NCI-H2171 treated with DMSO at 0.1 percent for 48 hours (cell line): ENCODE measurements at regions not wholly inside any gene's neighbourhood (a gene's known extent, or its start where the extent isn't known, plus 50 kb on each side); places are given as distances from the start of the nearest gene placed in this dataset.

ENCODE experiments used
- DNase-seq: peaks from one replicate; lab custom pipeline; 2025; lab: John Stamatoyannopoulos, UW

DNA sequence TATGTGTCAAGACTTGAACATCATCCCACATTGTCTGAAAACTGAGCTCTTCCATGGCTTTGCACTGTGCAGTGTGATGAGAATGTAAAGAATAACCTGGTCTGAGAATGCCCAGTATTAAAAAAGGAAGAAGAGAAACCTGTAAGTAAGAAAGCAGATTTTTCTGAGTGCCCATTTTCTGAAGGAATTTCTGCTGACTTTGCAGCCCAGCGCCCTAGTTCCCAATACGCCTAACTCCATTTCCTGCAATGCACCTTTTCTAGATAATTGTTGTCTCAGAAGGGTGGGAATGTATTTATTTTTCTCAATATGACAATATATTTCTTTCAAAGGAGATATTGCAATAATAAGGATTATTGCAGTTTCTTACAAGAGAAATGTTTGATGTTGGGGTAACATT lies 231.5 kb downstream of the HAO1 start:
- no peak for DNase-seq

DNA sequence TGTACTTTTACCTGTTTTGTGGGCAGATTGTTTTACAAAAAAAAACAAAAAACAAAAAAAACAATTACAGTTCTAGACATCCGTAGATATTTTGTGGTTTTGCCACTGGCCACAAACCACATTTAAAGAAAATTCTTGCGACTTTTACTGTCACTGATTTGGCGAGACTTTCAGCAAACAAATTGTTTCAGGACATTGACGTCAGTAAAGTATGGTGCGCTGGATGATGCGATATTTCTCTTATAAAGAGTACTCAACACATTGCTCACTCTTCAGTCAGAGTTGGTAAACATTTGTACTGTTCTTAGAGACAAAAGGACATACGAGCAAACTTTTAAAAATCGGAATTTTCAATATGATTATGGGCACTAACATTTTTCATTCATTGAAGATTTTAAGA lies 229.8 kb downstream of the HAO1 start:
- no peak for DNase-seq

DNA sequence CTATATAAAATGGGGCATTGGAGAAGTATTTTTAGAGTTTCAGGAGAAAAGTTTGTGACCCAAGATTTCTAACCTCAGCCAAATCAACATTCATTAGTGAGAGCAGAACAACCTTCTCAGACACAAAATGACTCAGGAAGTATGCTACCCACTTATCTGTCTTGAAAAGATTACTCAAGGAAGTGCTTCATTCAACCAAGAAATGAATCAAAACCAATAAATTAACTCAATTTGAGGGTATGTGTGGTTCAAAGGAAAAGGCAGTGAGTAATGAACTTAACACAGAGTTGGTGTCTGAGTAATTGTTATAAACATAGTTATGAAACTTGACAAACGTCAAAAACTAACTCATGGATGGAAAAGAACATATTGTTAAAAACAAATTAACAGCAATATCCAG lies 227.6 kb downstream of the HAO1 start:
- no peak for DNase-seq

DNA sequence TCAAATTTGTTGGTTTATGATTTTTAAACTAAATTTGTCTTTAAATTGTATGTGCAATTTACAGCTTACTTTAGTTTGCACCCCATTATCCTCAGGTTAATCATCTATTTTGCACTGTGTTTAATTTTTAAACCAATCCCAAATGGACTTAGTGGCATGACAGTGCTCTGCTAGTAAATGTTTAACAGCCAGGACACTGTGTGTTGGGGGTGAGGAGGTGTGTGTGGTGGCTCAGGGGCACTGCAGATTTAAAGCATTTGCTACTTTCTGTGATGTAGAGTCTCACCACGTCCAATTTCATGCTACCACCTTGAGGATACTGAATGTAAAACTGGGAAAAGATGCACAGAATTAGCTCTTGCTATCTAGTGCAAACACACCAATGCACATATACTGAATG lies 225.7 kb downstream of the HAO1 start:
- no peak for DNase-seq

DNA sequence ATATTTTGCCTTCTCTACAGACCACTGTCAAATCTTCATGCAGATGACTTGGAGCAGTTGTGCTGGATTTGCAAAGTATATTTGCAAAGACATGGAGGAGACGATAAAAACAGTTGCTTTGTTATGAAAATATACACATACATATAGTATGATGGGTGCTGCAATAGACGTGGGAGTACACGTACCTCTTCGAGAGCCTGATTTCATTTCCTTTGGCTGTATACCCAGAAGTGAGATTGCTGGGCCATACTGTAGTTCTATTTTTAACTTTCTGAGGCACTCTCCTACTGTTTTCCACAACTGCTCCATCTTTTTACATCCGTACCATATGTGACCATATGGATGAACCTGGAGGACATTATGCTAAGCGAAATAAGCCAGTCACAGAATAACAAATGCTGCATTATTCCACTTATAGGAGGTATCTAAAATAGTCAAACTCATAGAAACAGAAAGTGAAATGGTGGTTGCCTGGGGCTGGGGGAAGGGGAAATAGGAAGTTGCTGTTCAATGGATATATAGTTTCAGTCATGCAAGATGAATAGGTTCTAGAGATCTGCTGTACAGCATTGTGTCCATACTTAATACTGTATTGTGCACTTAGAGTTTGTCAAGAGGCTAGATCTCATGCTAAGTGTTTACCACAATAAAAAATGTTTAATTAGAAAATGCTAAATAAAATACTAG lies 223.8 kb downstream of the HAO1 start:
- no peak for DNase-seq

DNA sequence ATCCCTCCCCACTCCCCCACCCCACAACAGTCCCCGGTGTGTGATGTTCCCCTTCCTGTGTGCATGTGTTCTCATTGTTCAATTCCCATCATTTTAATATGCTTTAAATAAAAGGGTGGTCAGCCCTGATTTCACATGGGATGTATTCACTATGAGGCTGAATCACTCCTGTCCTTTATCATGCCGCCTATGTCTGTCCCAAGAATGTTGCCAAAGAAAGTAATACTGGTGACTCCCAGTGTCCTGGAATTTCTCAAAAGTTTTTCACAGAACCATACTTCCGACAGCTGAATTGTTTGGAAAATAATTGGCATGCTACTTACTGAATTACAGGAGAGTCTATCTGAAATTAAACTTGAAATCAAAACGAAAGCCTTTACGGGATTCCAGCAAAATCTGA lies 217.7 kb downstream of the HAO1 start:
- DNase-seq: no peak

DNA sequence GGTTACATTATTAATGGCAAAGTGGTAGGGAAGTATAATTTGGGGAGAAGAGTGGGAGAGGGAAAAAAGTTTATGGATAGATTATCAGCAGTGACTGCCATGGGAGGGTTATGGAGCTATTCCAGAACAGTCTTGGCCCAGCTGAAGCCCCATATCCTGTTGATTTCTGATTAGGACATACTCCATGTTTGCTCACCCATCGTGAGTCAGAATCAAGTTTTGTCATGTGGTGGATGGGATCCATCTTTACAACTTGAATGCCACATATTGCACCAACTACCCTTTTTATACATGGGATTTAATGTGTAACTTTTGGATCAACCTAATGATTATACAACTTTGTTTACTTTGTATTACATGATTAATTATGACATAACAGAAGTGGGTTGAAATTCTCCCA lies 217.0 kb downstream of the HAO1 start:
- DNase-seq: no peak

DNA sequence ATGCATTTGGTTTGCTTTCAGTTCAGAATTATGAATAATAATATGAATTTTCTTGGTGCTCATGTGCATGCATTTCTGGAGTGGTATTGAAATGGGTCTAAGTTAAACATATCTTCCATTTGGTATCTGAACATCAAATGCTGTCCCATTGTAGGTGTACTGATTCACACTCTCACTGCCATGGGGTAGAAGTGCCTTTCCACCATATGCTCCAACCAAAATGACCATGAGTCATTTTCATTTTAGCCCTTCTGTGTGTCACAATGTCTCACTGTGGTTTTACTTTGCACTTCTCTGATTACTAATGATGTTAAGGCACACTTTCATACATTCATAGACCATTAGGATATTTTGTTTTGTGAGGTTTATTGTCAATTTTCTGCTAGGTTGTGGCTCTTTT lies 211.9 kb downstream of the HAO1 start:
- no peak for DNase-seq

DNA sequence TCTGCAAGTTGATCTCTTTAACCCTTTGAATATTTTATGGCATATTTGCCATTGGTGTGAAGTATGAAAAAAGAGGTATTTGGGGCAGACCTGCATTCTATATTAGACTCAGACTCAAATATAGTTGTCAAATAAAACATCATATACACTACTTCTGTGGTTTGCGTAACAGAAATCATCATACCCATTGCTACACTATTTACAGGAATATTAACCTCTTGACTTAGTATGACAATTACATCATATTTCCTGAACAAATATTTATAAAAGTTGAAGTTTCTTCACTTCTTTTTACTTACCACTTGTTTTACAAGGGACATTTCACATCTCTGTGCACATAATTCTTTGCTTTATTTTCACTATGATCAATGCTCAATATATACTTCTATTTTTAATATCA lies 206.0 kb downstream of the HAO1 start:
- no peak for DNase-seq

DNA sequence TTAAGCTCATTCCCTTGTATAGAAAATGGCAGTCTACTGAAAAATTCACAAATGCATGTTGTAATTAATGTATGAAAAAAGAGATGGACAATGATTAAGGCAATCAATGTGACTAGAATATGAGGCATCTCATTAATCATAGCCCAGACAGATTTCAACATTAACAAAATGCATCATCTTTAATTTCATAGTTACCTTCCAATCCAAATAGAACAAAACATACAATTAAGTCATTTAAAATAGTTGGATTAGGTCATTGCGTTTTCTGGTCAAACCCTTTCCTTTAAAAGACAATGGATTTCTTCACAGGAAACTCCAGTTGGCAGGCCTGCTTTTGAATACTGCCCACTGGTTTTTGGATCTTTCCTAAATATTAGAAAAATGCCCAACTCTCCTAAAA lies 203.9 kb downstream of the HAO1 start:
- no peak for DNase-seq

DNA sequence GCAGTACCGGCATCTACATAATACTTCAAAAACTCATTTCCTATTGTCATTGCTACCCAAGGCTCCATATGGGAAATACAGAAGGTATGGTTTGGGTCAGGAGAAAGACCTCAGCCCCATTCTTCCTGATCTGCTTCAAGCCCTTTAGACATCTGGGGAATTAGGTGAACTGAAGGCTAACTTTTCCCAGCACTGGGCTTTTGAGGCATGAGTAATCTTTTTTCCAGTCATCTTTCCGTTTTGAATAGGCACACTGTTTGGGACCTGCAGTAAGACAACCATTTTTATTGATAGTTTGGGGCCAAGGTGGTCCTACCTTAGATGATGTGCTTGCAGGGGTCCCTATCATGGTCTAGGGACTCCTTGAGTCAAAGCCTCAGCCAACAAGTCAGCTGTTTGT lies 198.4 kb downstream of the HAO1 start:
- DNase-seq: no peak

DNA sequence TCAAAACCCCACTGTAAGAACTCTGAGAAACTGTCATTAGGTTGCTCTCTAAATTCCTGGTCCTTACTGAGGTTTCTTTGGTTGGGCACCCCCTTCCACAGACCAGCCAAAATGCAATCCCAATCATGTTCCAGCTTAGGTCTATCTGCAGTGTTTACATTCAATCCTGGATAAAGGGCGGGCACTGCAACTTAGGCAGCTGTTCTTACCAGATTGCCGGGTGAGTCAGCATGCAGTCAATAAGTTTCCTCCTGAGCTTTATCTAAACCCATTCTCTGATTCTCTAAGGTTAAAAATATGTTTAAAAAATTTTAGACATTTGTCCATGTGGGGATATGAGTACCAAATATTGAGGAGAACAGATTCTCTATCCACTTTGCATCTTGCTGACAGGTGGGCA lies 197.8 kb downstream of the HAO1 start:
- DNase-seq: peak; percentile 22

DNA sequence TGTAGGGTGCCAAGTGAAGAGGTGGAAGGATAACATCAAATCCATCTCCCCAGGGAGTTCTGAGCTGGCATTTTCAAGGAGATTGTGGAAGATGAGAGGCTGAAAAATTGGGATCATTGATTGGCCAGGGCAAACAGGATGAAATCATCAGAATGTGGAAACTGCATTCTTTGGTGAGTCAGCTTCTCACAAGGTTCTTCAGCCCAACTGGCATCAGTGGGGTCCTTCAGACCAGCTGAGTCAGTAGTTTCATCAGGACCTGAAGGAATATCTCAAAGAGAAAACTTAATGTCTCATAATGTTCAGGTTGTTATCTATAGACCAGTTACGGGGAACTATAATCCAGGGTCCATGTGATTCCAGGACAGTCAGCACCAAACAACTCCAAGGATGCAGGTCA lies 195.8 kb downstream of the HAO1 start:
- DNase-seq: no peak

DNA sequence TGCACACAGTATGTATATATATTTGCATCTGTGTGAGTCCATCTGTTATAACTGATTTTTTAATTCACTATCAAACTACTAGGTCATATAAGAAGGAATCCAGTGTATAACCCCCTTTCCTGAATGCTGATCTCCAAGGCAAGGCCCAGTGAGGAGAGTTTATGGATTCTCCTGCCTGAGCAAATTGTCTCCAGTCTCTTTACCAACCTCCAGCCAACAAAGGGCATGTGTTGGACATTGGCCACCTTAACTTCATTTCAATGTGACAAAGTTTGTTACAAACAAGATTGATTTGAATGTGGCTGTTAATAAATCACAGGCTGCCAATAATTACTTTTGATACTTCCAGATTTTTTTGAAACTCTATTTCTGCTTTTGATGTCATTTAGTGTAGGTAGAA lies 191.6 kb downstream of the HAO1 start:
- DNase-seq: no peak

DNA sequence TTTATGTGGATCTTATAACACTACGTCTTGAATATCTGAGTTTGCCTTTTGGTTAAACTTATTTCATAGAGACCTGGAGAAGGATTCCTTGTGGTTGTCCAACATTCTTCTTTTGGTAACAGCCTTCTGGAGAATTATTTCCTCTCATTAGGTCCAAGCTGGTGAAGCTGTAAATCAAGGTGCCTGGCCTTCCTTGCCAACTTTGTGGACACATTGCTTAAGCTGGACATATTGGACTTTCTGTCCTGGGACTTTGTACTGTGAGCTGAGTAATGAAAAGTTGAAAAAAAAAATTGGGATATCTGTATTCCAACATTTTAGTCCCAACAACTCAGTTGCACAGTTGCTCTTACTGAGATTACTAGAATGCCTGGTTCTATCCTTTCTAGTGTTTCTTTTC lies 186.2 kb downstream of the HAO1 start:
- no peak for DNase-seq

DNA sequence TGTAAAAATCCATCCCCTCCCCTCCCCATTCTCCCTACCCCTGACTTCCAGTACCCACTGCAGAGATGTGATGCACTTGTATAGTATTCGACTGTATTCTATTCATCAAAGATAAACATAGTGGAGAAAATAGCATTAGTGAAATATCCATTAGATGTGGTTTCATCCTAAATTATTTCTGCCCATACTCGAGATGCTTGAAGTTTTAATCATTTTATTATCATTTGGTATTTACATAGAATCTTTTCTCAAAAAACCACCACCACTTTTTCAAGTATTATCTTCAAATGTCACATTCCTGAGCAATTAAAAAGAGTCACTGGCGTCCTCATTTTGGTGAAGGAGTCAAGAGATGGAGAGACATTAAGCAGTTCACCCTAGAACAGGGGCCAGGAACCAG lies 181.9 kb downstream of the HAO1 start:
- DNase-seq: no peak

DNA sequence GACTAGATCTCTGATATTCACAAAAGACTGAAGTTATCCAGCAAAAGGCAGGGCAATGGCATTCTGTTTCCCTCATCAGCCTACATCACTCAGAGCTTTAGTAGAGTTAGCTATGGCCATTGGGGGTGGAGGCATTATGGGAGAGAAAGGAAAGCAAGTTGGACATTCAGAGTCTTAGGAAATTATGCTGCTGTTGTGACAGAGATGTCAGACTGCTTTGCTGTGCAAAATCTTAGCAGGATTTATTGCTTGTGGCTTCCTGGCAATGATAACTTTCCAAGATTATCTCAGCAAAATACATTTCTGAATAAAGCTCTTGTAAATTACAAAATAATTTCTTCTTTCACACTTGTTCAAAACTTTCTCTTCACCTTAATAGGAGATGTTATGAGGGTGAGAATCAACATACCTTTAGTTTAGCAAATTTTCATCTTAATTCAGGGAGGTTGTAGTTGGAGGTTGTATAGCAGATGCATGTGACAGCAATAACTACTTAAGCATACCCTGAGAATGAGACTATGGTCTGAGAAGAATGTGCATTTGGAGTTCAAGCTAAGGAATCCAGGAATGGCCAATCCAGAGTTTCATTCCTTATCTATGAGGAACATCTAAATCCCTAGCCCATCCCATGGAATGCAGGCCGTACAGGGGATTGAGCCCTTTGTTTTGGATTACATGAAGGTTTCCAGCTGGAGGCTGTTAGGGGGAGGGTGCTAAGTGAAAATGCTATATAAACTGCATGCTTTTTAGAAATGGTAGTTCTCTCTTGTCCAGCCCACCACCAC lies 179.8 kb downstream of the HAO1 start:
- DNase-seq: no peak

DNA sequence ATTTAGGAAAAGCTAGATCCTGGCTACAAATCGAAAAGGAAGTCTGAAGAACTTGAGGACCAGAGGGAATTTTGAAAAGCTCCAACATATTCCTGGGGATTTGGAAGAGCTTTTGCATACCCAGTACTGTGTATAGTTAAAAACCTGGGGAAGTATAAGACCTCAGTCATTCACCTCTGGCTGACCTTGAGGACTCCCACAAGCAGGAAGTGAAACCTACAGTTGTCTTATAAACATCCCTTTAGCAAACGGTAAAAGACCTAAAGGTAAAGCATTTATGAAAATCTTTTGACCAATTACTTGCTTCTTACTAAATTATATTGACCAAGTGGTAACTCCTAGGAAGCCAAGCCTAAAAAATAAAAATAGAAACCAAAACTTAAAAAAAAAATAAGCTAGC lies 175.0 kb downstream of the HAO1 start:
- no peak for DNase-seq

DNA sequence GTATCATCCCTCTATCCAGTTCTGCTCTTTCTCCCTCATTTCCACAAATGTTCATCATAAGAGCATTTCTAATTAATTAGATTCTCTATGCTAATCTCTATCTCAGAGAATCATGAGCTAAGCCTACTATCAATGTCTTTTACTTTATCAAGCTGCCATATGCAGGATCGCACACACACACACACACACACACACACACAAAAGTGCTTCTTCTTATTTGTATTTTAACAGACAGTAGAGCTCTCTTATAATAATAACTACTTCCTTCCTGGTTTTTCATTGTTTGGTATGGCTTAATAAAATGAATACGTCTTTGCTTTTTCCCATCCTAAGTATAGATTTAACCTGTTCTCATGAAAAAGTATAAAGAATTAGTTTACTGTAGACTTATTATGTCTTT lies 170.2 kb downstream of the HAO1 start:
- no peak for DNase-seq

DNA sequence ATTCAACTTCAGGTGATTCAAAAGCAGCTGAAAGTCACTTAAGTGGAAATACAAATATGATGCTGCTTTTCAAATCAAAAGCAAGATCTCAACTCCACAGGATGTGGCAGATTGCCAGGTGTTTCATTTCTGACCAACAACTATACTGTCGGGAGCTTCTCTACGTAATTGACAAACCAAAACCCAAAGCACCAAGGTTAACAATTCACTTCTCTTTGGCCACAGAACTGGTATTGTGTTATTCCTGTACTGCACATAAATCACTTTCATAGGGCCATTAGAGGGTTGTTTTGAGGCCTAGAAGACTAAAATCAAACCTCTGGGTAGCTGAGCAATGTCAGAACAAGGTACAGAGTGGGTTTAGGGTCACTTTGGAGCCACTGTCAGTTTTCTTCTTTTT lies 169.7 kb downstream of the HAO1 start:
- DNase-seq: no peak

DNA sequence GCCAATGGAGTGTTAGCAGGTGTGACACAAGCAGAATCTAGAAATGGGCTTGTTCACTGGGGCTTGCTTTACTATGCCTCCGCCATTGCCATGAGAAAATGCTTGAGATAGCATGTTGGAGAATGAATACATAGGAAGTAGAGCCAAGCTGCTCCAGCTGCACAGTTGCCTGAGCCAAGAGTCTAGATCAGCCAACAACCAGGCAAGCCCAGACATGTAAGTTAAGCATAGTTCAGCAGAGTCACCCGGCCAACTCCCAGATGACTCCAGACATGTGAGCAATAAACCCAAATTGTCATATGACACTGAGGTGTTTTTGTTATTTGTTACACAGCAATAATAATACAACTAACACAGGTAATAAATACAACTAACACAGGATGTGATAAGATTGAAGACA lies 167.9 kb downstream of the HAO1 start:
- DNase-seq: peak; percentile 79

DNA sequence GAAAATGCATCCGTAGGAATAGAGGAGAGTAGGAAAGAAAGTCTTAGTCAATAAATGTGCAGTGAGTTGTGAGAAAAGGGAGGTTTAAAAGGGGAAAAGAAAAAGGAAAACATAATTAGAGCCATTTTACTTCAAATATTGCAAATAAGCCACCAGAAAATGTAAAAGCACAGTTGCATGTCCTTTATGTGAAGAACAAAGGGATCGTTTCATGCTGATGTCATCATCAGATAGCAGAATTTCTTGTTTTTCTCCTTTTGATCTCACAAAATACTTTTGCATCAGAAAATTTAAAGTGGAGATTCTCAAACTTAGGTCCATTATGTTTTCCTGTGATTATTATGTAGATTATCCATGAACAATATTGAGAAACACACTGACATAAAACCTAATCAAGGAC lies 166.7 kb downstream of the HAO1 start:
- no peak for DNase-seq

DNA sequence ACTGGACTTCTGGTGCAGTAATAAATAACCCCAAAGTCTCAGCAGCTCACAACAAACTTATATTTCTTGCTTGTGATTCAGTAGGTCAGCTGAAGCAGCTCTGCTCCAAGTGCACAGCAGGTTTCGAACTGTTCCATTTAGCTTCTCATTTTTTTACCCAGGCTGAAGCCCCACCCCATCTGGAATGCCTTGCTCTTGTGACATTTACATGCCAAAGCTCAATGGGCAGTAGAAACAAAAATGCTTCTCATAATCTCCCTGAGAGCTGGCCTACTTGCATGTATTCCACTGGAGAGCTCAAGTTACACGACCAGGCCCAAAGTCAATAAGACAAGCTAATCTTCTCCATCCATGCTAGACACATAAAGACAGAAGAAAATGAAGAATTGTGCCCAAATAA lies 165.2 kb downstream of the HAO1 start:
- DNase-seq: no peak

DNA sequence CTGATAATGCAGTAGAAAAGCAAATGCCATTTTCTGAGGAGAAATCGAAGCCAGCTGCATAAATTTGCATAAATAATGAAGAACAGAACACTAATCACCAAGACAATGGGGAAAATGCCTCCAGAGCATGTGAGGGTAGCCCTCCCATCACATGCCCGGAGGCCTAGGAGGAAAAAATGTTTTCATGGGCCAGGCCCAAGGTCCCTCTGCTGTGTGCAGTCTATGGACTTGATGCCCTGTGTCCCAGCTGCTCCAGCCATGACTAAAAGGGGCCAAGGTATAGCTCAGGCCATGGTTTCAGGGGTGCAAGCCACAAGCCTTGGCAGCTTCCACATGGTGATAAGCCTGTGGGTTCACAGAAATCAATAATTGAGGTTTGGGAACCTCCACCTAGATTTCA lies 164.1 kb downstream of the HAO1 start:
- DNase-seq: no peak
